Activated T-cell treated with anti-CD3 and anti-CD28 coated beads, Interleukin-2, amount 50 U/mL, for 48 hours (primary cell): ENCODE measurements at regions not wholly inside any gene's neighbourhood (a gene's known extent, or its start where the extent isn't known, plus 50 kb on each side); places are given as distances from the start of the nearest gene placed in this dataset.
"Not testable (repeated sequence)": the region's sequence is repeated elsewhere in the genome, so short reads cannot be mapped to it uniquely, and the experiment has no call there.

Experiments used
- DNase-seq, 2 experiments: peaks; one replicate each; pipeline ENCODE4 v3.0.0-alpha.2; 2020

- DNase-seq = no peak
Measured at GRCh38 chr7:56219017-56219416, 102.8 kb upstream of the NUPR2 start.

- DNase-seq = no peak
Measured at GRCh38 chr7:56218510-56218909, 102.3 kb upstream of the NUPR2 start.

GRCh38 chr7:56213574-56213973, 97.4 kb upstream of the NUPR2 start:
- no peak for DNase-seq

GRCh38 chr7:56206420-56206819, 90.2 kb upstream of the NUPR2 start:
- no peak for DNase-seq

- no peak for DNase-seq
Measured at GRCh38 chr7:56199639-56200038, 83.4 kb upstream of the NUPR2 start.

GRCh38 chr7:56196195-56196594, 80.0 kb upstream of the NUPR2 start:
- DNase-seq = not testable (repeated sequence)

GRCh38 chr7:56188823-56189346, 72.7 kb upstream of the NUPR2 start:
- DNase-seq = no peak

GRCh38 chr7:56188376-56188775, 72.2 kb upstream of the NUPR2 start:
- no peak for DNase-seq

- no peak for DNase-seq
Measured at GRCh38 chr7:56181010-56181409, 64.8 kb upstream of the NUPR2 start.

- DNase-seq = no peak
Measured at GRCh38 chr7:56175771-56176170, 59.6 kb upstream of the NUPR2 start.

GRCh38 chr7:56174875-56175760, 58.9 kb upstream of the NUPR2 start:
- no peak for DNase-seq

GRCh38 chr7:56174346-56174874, 58.2 kb upstream of the NUPR2 start:
- DNase-seq = no peak
